ENCODE measurements at regions not wholly inside any gene's neighbourhood (a gene's known extent, or its start where the extent isn't known, plus 50 kb on each side); places are given as distances from the start of the nearest gene placed in this dataset.

GRCh38 chr5:154562244-154562880, 84.3 kb upstream of the HAND1 start:
- no peak overlapping the region for H3K4me3 ChIP-seq (ENCODE audit: low read length)
- H3K9me2 ChIP-seq (ENCODE audit: insufficient read depth, low read length): no peaks in the 10 kb centered on the region
- no peak for TF ChIP-seq SMC3 (conservative IDR thresholded peaks at IDR 0.05; ENCODE audit: poor library complexity)
- no peak for TF ChIP-seq REST (IDR thresholded peaks at IDR 0.05; ENCODE audit: borderline replicate concordance)
- no peak for TF ChIP-seq EP300 (conservative IDR thresholded peaks at IDR 0.05; ENCODE audit: poor library complexity, severe bottlenecking)
- no peak for TF ChIP-seq TAF1 (IDR thresholded peaks at IDR 0.05; ENCODE audit: low read depth)
- TF ChIP-seq POLR2AphosphoS5 (IDR thresholded peaks at IDR 0.05): no peak
- no peak for TF ChIP-seq EZH2 (IDR thresholded peaks at IDR 0.05; ENCODE audit: borderline replicate concordance, insufficient read depth, low read length, poor library complexity, severe bottlenecking)
- no peak for TF ChIP-seq RAD21 (conservative IDR thresholded peaks at IDR 0.05)
- no peak for TF ChIP-seq CTCF (IDR thresholded peaks at IDR 0.05; ENCODE audit: poor library complexity, severe bottlenecking)
- TF ChIP-seq MXI1 (conservative IDR thresholded peaks at IDR 0.05; ENCODE audit: poor library complexity, severe bottlenecking): no peak
- no peak overlapping the region for H3K27ac ChIP-seq (ENCODE audit: low read length)
- no peaks in the 10 kb centered on the region for H4K20me1 ChIP-seq (ENCODE audit: insufficient read depth)
- no peak overlapping the region for H2AFZ ChIP-seq (ENCODE audit: low read depth, low read length)
- H3K79me2 ChIP-seq (replicated peaks; ENCODE audit: insufficient read depth, low read length): no peaks in the 10 kb centered on the region
- no peak overlapping the region for H3K9ac ChIP-seq (ENCODE audit: low read length)
- no peaks in the 10 kb centered on the region for H3K27me3 ChIP-seq (ENCODE audit: insufficient read depth, low read depth, low read length)
- no peaks in the 10 kb centered on the region for H3F3A ChIP-seq (ENCODE audit: insufficient read depth, low read length, poor library complexity, severe bottlenecking)
- H3K9me3 ChIP-seq (ENCODE audit: low read length): no peaks in the 10 kb centered on the region
- no peaks in the 10 kb centered on the region for H3K36me3 ChIP-seq (ENCODE audit: insufficient read depth, low read length)
- no peak overlapping the region for H3K4me2 ChIP-seq (ENCODE audit: low read length)

- no peaks in the 10 kb centered on the region for H3F3A ChIP-seq (ENCODE audit: insufficient read depth, low read length, poor library complexity, severe bottlenecking)
- H4K20me1 ChIP-seq (ENCODE audit: insufficient read depth): no peaks in the 10 kb centered on the region
- H3K4me2 ChIP-seq (ENCODE audit: low read length): no peak overlapping the region
- no peaks in the 10 kb centered on the region for H3K9me3 ChIP-seq (ENCODE audit: low read length)
- H3K27me3 ChIP-seq (ENCODE audit: insufficient read depth, low read depth, low read length): no peaks in the 10 kb centered on the region
- peak overlapping the region; percentile 39 for H3K27ac ChIP-seq (ENCODE audit: low read length)
- H3K9ac ChIP-seq (ENCODE audit: low read length): no peak overlapping the region
- no peak overlapping the region for H2AFZ ChIP-seq (ENCODE audit: low read depth, low read length)
- TF ChIP-seq POLR2AphosphoS5 (IDR thresholded peaks at IDR 0.05) (peak; percentile 14), RAD21 (conservative IDR thresholded peaks at IDR 0.05) (no peak), EP300 (conservative IDR thresholded peaks at IDR 0.05; ENCODE audit: poor library complexity, severe bottlenecking) (peak; percentile 62)
- H3K9me2 ChIP-seq (ENCODE audit: insufficient read depth, low read length): no peaks in the 10 kb centered on the region
- H3K4me3 ChIP-seq (ENCODE audit: low read length): no peak overlapping the region
- H3K36me3 ChIP-seq (ENCODE audit: insufficient read depth, low read length): no peaks in the 10 kb centered on the region
- no peaks in the 10 kb centered on the region for H3K79me2 ChIP-seq (replicated peaks; ENCODE audit: insufficient read depth, low read length)
Observed at GRCh38 chr5:154559398-154560276, 81.6 kb upstream of the HAND1 start.
